CD4-positive, alpha-beta T cell (primary cell): ENCODE measurements at regions not wholly inside any gene's neighbourhood (a gene's known extent, or its start where the extent isn't known, plus 50 kb on each side); places are given as distances from the start of the nearest gene placed in this dataset.

ENCODE experiments used
- ATAC-seq: fragments of 200-7000 bp; cut with Tn5 transposase; one replicate; pipeline ENCODE4 v1.10.0; 2022; ENCODE audit warnings: mild to moderate bottlenecking; ENCODE audit not compliant: poor library complexity
- CTCF ChIA-PET: fragments of 350-600 bp; sonication (Branson Sonifier 250); formaldehyde crosslinking; loops from one replicate; lab custom pipeline; 2021; ENCODE audit warnings: antibody characterized with exemption, inconsistent platforms; lab: Charles Lee
- POLR2A ChIA-PET: fragments of 350-600 bp; sonication (Branson Sonifier 250); formaldehyde crosslinking; loops from one replicate; lab custom pipeline; 2021; ENCODE audit warnings: antibody characterized with exemption, inconsistent platforms; lab: Charles Lee
- DNase-seq, 14 experiments: peaks; one replicate each; pipeline ENCODE4 v3.0.0-alpha.2; 2013 to 2020; ENCODE audit warnings: mixed read lengths in 2 of 14
- H3K27ac ChIP-seq, 2 donors: one replicate each; pipeline versions ENCODE4 v1.5.1 to v1.7.0; 2013; ENCODE audit warnings: low read length in 2 of 2, low read depth in 1 of 2, mild to moderate bottlenecking in 1 of 2
- H3K27me3 ChIP-seq, 2 experiments: 1 replicate in 1 of 2; 2 replicates in 1 of 2; pipeline versions ENCODE4 v1.6.1 to v1.7.0; 2013; ENCODE audit warnings: low read length in 2 of 2, control low read depth in 1 of 2, mild to moderate bottlenecking in 1 of 2, moderate library complexity in 1 of 2; ENCODE audit not compliant: insufficient read depth in 2 of 2, control insufficient read depth in 1 of 2
- H3K36me3 ChIP-seq: one replicate; pipeline ENCODE4 v1.6.1; 2013; ENCODE audit warnings: low read length, control low read depth; ENCODE audit not compliant: insufficient read depth
- H3K4me1 ChIP-seq: one replicate; pipeline ENCODE4 v1.6.1; 2013; ENCODE audit warnings: low read length, control low read depth; ENCODE audit not compliant: insufficient read depth
- H3K4me3 ChIP-seq: one replicate; pipeline ENCODE4 v1.5.1; 2013; ENCODE audit warnings: mild to moderate bottlenecking, low read length, moderate library complexity
- H3K9me3 ChIP-seq, 2 experiments: 1 replicate in 1 of 2; 2 replicates in 1 of 2; pipeline versions ENCODE4 v1.6.1 to v1.7.0; 2013; ENCODE audit warnings: low read length in 2 of 2, mild to moderate bottlenecking in 2 of 2, control low read depth in 1 of 2, moderate library complexity in 1 of 2; ENCODE audit not compliant: control insufficient read depth in 1 of 2, insufficient read depth in 1 of 2
- H3K27ac Mint-ChIP-seq: one replicate; pipeline ENCODE4 v1.8.0; 2020; ENCODE audit warnings: mixed read lengths
- H3K27me3 Mint-ChIP-seq: one replicate; pipeline ENCODE4 v1.8.0; 2021; ENCODE audit warnings: mixed read lengths
- H3K36me3 Mint-ChIP-seq: one replicate; pipeline ENCODE4 v1.8.0; 2021; ENCODE audit warnings: low read depth, mixed read lengths
- H3K4me1 Mint-ChIP-seq: one replicate; pipeline ENCODE4 v1.8.0; 2021; ENCODE audit warnings: low read depth, mixed read lengths
- H3K4me3 Mint-ChIP-seq: one replicate; pipeline ENCODE4 v1.8.0; 2020; ENCODE audit warnings: mild to moderate bottlenecking, mixed read lengths
- H3K9me3 Mint-ChIP-seq: one replicate; pipeline ENCODE4 v1.8.0; 2020; ENCODE audit warnings: mixed read lengths
- intact Hi-C, 2 experiments: fragments of 100-400 bp; cut with DNase I in 1 of 2; cut with micrococcal nuclease in 1 of 2; formaldehyde crosslinking; loops; one replicate each; pipeline versions ENCODE4 v1.15.1 to v1.9.0; 2023 to 2025; cut with DNase I, micrococcal nuclease
- TF ChIP-seq, protein P1 (sequence below): fragments of 200-600 bp; IDR thresholded peaks from one replicate; pipeline ENCODE4 v1.8.0; 2022; ENCODE audit warnings: antibody characterized with exemption, mild to moderate bottlenecking

DNA sequence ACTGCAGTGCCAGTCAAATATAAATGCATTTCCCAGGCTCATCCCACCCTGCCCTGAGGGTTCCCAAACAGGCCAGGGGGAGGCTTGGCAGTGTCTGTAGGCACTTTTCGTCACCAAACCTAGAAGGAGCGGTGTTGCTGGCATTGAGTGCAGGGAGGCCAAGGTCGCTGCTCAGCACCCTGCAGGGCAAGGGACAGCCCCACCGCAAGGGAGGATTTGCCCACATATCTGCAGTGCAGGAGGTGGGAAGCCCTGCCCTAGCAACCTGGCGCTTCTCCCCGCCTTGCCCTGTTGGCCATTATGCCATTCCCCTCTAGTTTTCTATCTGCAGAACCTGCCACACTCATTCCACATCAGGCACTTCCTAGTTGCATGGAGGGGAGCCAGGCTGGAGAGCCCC is 327.8 kb upstream of the ADCY2 start:
- no peaks in the 10 kb centered on the region for H3K27me3 Mint-ChIP-seq
- H3K4me1 Mint-ChIP-seq: no peaks in the 10 kb centered on the region
- ChIA-PET POLR2A (no interaction called here), CTCF (no interaction called here)
- no peak overlapping the region for H3K27ac Mint-ChIP-seq
- H3K9me3 ChIP-seq: no peaks in the 10 kb centered on the region
- H3K36me3 ChIP-seq: no peaks in the 10 kb centered on the region
- no peak overlapping the region for H3K4me3 ChIP-seq
- H3K27ac ChIP-seq: no peak overlapping the region
- no peak overlapping the region for H3K4me3 Mint-ChIP-seq
- no peaks in the 10 kb centered on the region for H3K36me3 Mint-ChIP-seq
- DNase-seq (no peak), ATAC-seq (no peak)
- TF ChIP-seq, protein P1, sequence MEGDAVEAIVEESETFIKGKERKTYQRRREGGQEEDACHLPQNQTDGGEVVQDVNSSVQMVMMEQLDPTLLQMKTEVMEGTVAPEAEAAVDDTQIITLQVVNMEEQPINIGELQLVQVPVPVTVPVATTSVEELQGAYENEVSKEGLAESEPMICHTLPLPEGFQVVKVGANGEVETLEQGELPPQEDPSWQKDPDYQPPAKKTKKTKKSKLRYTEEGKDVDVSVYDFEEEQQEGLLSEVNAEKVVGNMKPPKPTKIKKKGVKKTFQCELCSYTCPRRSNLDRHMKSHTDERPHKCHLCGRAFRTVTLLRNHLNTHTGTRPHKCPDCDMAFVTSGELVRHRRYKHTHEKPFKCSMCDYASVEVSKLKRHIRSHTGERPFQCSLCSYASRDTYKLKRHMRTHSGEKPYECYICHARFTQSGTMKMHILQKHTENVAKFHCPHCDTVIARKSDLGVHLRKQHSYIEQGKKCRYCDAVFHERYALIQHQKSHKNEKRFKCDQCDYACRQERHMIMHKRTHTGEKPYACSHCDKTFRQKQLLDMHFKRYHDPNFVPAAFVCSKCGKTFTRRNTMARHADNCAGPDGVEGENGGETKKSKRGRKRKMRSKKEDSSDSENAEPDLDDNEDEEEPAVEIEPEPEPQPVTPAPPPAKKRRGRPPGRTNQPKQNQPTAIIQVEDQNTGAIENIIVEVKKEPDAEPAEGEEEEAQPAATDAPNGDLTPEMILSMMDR: no peak
- no peaks in the 10 kb centered on the region for H3K9me3 Mint-ChIP-seq
- H3K4me1 ChIP-seq: no peaks in the 10 kb centered on the region
- no peaks in the 10 kb centered on the region for H3K27me3 ChIP-seq
- intact Hi-C loops: no loop called here

DNA sequence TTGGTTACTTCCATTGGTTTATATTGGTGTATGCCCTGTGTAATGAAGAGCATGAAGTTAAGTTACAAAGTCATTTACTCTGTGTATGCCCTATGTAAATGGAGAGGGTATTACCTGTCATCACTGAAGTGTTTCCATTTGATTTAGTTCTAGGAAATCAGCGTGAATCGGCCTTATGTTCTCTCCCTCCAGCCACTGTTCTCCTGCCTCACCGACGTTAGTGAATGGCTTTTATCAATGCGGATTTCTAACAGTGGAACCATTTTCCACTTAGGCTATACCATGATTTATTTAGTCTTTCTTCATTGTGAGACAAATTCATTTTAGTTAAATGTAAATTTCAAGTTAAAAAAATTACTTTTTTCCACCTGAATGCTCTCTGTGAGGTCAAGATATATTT is 327.0 kb upstream of the ADCY2 start:
- no peaks in the 10 kb centered on the region for H3K4me1 Mint-ChIP-seq
- ChIA-PET POLR2A (no interaction called here), CTCF (no interaction called here)
- no peak overlapping the region for H3K27ac ChIP-seq
- no peaks in the 10 kb centered on the region for H3K9me3 ChIP-seq
- H3K4me1 ChIP-seq: no peaks in the 10 kb centered on the region
- H3K27me3 ChIP-seq: no peaks in the 10 kb centered on the region
- H3K4me3 Mint-ChIP-seq: no peak overlapping the region
- no peak for ATAC-seq
- TF ChIP-seq, protein P1: no peak
- no peaks in the 10 kb centered on the region for H3K36me3 Mint-ChIP-seq
- no peaks in the 10 kb centered on the region for H3K36me3 ChIP-seq
- DNase-seq: no peak
- no peaks in the 10 kb centered on the region for H3K27me3 Mint-ChIP-seq
- no peak overlapping the region for H3K4me3 ChIP-seq
- intact Hi-C loops: no loop called here
- H3K27ac Mint-ChIP-seq: no peak overlapping the region
- no peaks in the 10 kb centered on the region for H3K9me3 Mint-ChIP-seq

DNA sequence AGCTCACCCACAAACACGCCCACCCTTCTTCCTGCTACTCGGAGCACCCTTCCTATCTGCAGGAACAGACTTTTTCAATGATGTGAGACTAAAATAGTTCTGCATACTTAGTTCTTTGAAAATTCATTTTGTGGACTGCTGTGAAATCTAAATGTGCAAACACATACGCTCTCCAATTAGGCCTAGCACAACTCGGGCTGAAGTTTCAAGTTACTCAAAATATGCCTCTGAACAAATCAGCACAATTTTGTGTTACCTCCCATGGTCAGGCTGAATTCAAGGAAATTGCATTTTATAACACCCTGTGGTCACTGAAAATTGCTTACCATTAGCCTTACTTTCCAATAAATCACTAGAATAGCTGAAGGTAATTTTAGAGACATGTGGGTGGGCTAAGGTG is 323.8 kb upstream of the ADCY2 start:
- TF ChIP-seq, protein P1: no peak
- no peak overlapping the region for H3K4me3 Mint-ChIP-seq
- H3K36me3 Mint-ChIP-seq: no peaks in the 10 kb centered on the region
- no peak overlapping the region for H3K27ac Mint-ChIP-seq
- ChIA-PET CTCF (no interaction called here), POLR2A (no interaction called here)
- Histone ChIP-seq H3K9me3 (no peaks in the 10 kb centered on the region), H3K4me3 (no peak overlapping the region), H3K27ac (no peak overlapping the region), H3K36me3 (no peaks in the 10 kb centered on the region), H3K27me3 (no peaks in the 10 kb centered on the region), H3K4me1 (no peaks in the 10 kb centered on the region)
- no peaks in the 10 kb centered on the region for H3K27me3 Mint-ChIP-seq
- no peaks in the 10 kb centered on the region for H3K4me1 Mint-ChIP-seq
- intact Hi-C loops: no loop called here
- DNase-seq (no peak), ATAC-seq (no peak)
- no peaks in the 10 kb centered on the region for H3K9me3 Mint-ChIP-seq
